SK-N-SH treated with all-trans-retinoic acid at 6 μM for 48 hours (cell line): ENCODE measurements at regions not wholly inside any gene's neighbourhood (a gene's known extent, or its start where the extent isn't known, plus 50 kb on each side); places are given as distances from the start of the nearest gene placed in this dataset.

ENCODE experiments used
- ATAC-seq: fragments of 200-7000 bp; cut with Tn5 transposase; 3 replicates; pipeline ENCODE4 v1.9.1; 2020; ENCODE audit warnings: mild to moderate bottlenecking, moderate library complexity
- ARNTL ChIP-seq: fragments of 450-650 bp; formaldehyde crosslinking; IDR thresholded peaks from 2 replicates; pipeline ENCODE4 v1.5.0; 2020; ENCODE audit warnings: low read depth, mild to moderate bottlenecking, moderate library complexity, borderline replicate concordance
- BACH2 ChIP-seq: fragments of 250-450 bp; sonication (Bioruptor Pico); IDR thresholded peaks from 2 replicates; pipeline ENCODE4 v1.9.0; 2021; ENCODE audit warnings: mild to moderate bottlenecking, borderline replicate concordance
- CSDC2 ChIP-seq: fragments of 250-450 bp; sonication (Bioruptor Pico); IDR thresholded peaks from 2 replicates; pipeline ENCODE4 v1.5.0; 2020; ENCODE audit warnings: mild to moderate bottlenecking, moderate library complexity
- ESRRG ChIP-seq: fragments of 250-450 bp; sonication (Bioruptor Pico); IDR thresholded peaks from 2 replicates; pipeline ENCODE4 v1.6.1; 2021; ENCODE audit warnings: mild to moderate bottlenecking
- GLIS3 ChIP-seq: fragments of 250-450 bp; sonication (Bioruptor Pico); IDR thresholded peaks from 2 replicates; pipeline ENCODE4 v1.5.0; 2020; ENCODE audit warnings: mild to moderate bottlenecking, moderate library complexity
- ISL1 ChIP-seq: fragments of 250-450 bp; sonication (Bioruptor Pico); IDR thresholded peaks from 2 replicates; pipeline ENCODE4 v2.1.2; 2022; ENCODE audit warnings: mild to moderate bottlenecking, moderate library complexity
- OSR1 ChIP-seq: fragments of 250-450 bp; sonication (Bioruptor Pico); IDR thresholded peaks from 2 replicates; pipeline ENCODE4 v1.8.0; 2022; ENCODE audit warnings: moderate library complexity, mild to moderate bottlenecking, inconsistent platforms
- RARB ChIP-seq: fragments of 250-450 bp; sonication (Bioruptor Pico); IDR thresholded peaks from 2 replicates; pipeline ENCODE4 v1.8.0; 2021; ENCODE audit warnings: mild to moderate bottlenecking, moderate library complexity
- SNAI2 ChIP-seq: fragments of 250-450 bp; sonication (Bioruptor Pico); IDR thresholded peaks from 2 replicates; pipeline ENCODE4 v1.5.0; 2020; ENCODE audit warnings: mild to moderate bottlenecking, moderate library complexity
- TCF4 ChIP-seq: fragments of 250-450 bp; sonication (Bioruptor Pico); IDR thresholded peaks from 2 replicates; pipeline ENCODE4 v1.8.0; 2021; ENCODE audit warnings: mild to moderate bottlenecking, moderate library complexity, borderline replicate concordance
- TOX ChIP-seq: fragments of 250-450 bp; sonication (Bioruptor Pico); IDR thresholded peaks from 2 replicates; pipeline ENCODE4 v1.8.0; 2021; ENCODE audit warnings: mild to moderate bottlenecking, moderate library complexity, borderline replicate concordance
- ZC3H10 ChIP-seq: fragments of 250-450 bp; sonication (Bioruptor Pico); IDR thresholded peaks from 2 replicates; pipeline ENCODE4 v1.5.1; 2021; ENCODE audit warnings: mild to moderate bottlenecking, moderate library complexity
- ZFP30 ChIP-seq: fragments of 450-650 bp; formaldehyde crosslinking; IDR thresholded peaks from 2 replicates; pipeline ENCODE4 v1.5.0; 2022; ENCODE audit warnings: mild to moderate bottlenecking, moderate library complexity
- ZNF565 ChIP-seq: fragments of 450-650 bp; formaldehyde crosslinking; conservative IDR thresholded peaks from 2 replicates; pipeline ENCODE4 v1.5.0; 2020; ENCODE audit warnings: low read depth, mild to moderate bottlenecking, moderate library complexity
- ZNF70 ChIP-seq: fragments of 450-650 bp; formaldehyde crosslinking; IDR thresholded peaks from 2 replicates; pipeline ENCODE4 v1.5.0; 2020; ENCODE audit warnings: mild to moderate bottlenecking, moderate library complexity
- ZNF8 ChIP-seq: fragments of 450-650 bp; formaldehyde crosslinking; IDR thresholded peaks from 2 replicates; pipeline ENCODE4 v1.5.0; 2020; ENCODE audit warnings: mild to moderate bottlenecking, moderate library complexity
- TF ChIP-seq, protein P1 (sequence below): fragments of 250-450 bp; sonication (Bioruptor Pico); IDR thresholded peaks from 2 replicates; pipeline ENCODE4 v1.5.1; 2020; ENCODE audit warnings: low read depth, mild to moderate bottlenecking, moderate library complexity
- TF ChIP-seq, protein P2 (sequence below): fragments of 250-450 bp; sonication (Bioruptor Pico); IDR thresholded peaks from 2 replicates; pipeline ENCODE4 v1.8.0; 2021; ENCODE audit warnings: low read depth, mild to moderate bottlenecking, moderate library complexity, borderline replicate concordance
- TF ChIP-seq, protein P3 (sequence below): fragments of 250-450 bp; sonication (Bioruptor Pico); IDR thresholded peaks from 2 replicates; pipeline ENCODE4 v1.5.1; 2021; ENCODE audit warnings: mild to moderate bottlenecking, moderate library complexity
- TF ChIP-seq, protein P4 (sequence below): fragments of 250-450 bp; sonication (Bioruptor Pico); IDR thresholded peaks from 2 replicates; pipeline ENCODE4 v1.5.0; 2020; ENCODE audit warnings: mild to moderate bottlenecking, moderate library complexity
- TF ChIP-seq, protein P5 (sequence below): fragments of 250-450 bp; sonication (Bioruptor Pico); IDR thresholded peaks from 2 replicates; pipeline ENCODE4 v1.8.0; 2020; ENCODE audit warnings: mild to moderate bottlenecking, moderate library complexity, borderline replicate concordance

DNA sequence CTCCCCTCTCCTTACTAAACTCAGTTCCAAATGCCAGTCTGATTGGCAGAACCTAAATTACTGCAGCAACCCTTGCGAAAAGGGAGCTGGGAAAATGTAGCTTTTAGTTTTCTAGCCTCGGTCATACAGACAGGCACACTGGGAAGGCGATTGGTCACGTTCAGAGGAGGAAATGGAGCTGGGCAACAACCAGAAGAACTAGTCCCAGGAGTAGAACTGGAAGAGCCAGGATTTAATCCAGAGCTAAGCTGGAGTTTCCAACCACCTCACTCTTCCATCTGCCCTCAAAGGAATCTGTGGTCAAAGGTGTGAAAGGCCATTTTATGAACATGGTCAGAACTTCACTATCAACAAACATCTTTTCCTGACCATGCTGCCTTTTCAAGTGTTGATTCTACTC is 155.7 kb upstream of the ARHGAP20 start:
- no peak for ATAC-seq

DNA sequence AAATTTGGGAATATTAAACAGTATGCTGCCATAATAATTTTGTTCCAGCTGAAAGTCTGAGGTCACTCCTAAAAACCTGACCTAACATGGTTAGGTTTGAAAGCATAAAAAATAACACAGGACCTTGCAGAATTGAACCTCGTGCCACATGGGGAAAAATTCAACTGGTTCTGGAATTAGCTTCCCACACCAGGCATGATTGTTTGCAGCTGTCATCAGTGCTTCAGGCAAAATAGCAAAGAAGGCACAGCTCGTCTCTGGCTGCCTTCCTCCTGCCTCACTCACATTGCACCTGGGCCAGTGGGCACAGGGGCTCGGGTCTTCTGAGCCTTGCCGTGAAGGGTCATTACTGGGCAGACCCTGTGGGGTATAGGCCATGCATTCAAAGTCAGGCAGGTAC is 153.8 kb upstream of the ARHGAP20 start:
- no peak for ATAC-seq
- TF ChIP-seq ZNF565 (CRISPR knock-in tag) = no peak
- TF ChIP-seq TCF4 = peak; percentile 37; the same call in 1 of the 2 replicates
- TF ChIP-seq, all 23 proteins: peak for 1

More for the DNA sequence above, 155.7 kb upstream of the ARHGAP20 start:
- TF ChIP-seq ZNF70 (no peak), BACH2 (no peak), ESRRG (no peak), ARNTL (no peak), SNAI2 (CRISPR knock-in tag) (no peak), TOX (no peak), GLIS3 (CRISPR knock-in tag) (no peak), RARB (CRISPR knock-in tag) (no peak), ISL1 (CRISPR knock-in tag) (no peak), ZNF8 (CRISPR knock-in tag) (no peak), CSDC2 (CRISPR knock-in tag) (no peak), OSR1 (CRISPR knock-in tag) (no peak)
- TF ChIP-seq, protein P1, sequence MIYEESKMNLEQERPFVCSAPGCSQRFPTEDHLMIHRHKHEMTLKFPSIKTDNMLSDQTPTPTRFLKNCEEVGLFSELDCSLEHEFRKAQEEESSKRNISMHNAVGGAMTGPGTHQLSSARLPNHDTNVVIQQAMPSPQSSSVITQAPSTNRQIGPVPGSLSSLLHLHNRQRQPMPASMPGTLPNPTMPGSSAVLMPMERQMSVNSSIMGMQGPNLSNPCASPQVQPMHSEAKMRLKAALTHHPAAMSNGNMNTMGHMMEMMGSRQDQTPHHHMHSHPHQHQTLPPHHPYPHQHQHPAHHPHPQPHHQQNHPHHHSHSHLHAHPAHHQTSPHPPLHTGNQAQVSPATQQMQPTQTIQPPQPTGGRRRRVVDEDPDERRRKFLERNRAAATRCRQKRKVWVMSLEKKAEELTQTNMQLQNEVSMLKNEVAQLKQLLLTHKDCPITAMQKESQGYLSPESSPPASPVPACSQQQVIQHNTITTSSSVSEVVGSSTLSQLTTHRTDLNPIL = no peak
- TF ChIP-seq, protein P2, sequence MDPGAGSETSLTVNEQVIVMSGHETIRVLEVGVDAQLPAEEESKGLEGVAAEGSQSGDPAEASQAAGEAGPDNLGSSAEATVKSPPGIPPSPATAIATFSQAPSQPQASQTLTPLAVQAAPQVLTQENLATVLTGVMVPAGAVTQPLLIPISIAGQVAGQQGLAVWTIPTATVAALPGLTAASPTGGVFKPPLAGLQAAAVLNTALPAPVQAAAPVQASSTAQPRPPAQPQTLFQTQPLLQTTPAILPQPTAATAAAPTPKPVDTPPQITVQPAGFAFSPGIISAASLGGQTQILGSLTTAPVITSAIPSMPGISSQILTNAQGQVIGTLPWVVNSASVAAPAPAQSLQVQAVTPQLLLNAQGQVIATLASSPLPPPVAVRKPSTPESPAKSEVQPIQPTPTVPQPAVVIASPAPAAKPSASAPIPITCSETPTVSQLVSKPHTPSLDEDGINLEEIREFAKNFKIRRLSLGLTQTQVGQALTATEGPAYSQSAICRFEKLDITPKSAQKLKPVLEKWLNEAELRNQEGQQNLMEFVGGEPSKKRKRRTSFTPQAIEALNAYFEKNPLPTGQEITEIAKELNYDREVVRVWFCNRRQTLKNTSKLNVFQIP (CRISPR knock-in tag) = no peak
- TF ChIP-seq, protein P3, sequence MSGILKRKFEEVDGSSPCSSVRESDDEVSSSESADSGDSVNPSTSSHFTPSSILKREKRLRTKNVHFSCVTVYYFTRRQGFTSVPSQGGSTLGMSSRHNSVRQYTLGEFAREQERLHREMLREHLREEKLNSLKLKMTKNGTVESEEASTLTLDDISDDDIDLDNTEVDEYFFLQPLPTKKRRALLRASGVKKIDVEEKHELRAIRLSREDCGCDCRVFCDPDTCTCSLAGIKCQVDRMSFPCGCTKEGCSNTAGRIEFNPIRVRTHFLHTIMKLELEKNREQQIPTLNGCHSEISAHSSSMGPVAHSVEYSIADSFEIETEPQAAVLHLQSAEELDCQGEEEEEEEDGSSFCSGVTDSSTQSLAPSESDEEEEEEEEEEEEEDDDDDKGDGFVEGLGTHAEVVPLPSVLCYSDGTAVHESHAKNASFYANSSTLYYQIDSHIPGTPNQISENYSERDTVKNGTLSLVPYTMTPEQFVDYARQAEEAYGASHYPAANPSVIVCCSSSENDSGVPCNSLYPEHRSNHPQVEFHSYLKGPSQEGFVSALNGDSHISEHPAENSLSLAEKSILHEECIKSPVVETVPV (CRISPR knock-in tag) = no peak
- TF ChIP-seq, protein P4, sequence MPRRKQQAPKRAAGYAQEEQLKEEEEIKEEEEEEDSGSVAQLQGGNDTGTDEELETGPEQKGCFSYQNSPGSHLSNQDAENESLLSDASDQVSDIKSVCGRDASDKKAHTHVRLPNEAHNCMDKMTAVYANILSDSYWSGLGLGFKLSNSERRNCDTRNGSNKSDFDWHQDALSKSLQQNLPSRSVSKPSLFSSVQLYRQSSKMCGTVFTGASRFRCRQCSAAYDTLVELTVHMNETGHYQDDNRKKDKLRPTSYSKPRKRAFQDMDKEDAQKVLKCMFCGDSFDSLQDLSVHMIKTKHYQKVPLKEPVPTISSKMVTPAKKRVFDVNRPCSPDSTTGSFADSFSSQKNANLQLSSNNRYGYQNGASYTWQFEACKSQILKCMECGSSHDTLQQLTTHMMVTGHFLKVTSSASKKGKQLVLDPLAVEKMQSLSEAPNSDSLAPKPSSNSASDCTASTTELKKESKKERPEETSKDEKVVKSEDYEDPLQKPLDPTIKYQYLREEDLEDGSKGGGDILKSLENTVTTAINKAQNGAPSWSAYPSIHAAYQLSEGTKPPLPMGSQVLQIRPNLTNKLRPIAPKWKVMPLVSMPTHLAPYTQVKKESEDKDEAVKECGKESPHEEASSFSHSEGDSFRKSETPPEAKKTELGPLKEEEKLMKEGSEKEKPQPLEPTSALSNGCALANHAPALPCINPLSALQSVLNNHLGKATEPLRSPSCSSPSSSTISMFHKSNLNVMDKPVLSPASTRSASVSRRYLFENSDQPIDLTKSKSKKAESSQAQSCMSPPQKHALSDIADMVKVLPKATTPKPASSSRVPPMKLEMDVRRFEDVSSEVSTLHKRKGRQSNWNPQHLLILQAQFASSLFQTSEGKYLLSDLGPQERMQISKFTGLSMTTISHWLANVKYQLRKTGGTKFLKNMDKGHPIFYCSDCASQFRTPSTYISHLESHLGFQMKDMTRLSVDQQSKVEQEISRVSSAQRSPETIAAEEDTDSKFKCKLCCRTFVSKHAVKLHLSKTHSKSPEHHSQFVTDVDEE (CRISPR knock-in tag) = no peak
- TF ChIP-seq, protein P5, sequence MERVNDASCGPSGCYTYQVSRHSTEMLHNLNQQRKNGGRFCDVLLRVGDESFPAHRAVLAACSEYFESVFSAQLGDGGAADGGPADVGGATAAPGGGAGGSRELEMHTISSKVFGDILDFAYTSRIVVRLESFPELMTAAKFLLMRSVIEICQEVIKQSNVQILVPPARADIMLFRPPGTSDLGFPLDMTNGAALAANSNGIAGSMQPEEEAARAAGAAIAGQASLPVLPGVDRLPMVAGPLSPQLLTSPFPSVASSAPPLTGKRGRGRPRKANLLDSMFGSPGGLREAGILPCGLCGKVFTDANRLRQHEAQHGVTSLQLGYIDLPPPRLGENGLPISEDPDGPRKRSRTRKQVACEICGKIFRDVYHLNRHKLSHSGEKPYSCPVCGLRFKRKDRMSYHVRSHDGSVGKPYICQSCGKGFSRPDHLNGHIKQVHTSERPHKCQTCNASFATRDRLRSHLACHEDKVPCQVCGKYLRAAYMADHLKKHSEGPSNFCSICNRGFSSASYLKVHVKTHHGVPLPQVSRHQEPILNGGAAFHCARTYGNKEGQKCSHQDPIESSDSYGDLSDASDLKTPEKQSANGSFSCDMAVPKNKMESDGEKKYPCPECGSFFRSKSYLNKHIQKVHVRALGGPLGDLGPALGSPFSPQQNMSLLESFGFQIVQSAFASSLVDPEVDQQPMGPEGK (CRISPR knock-in tag) = no peak

GRCh38 chr11:110862407-110862806 is 150.2 kb upstream of the ARHGAP20 start:
- TF ChIP-seq SNAI2 (CRISPR knock-in tag) = no peak
- TF ChIP-seq TOX = no peak
- TF ChIP-seq ZC3H10 (CRISPR knock-in tag) = no peak
- TF ChIP-seq ZNF565 (CRISPR knock-in tag) = no peak
- no peak for TF ChIP-seq GLIS3 (CRISPR knock-in tag)
- TF ChIP-seq, protein P1 = no peak
- TF ChIP-seq ZFP30 (CRISPR knock-in tag) = no peak
- no peak for TF ChIP-seq RARB (CRISPR knock-in tag)
- no peak for TF ChIP-seq CSDC2 (CRISPR knock-in tag)

More at GRCh38 chr11:110862407-110862806, 150.2 kb upstream of the ARHGAP20 start:
- ATAC-seq = no peak
